Lower leg skin (tissue), 3 donors: ENCODE measurements at regions not wholly inside any gene's neighbourhood (a gene's known extent, or its start where the extent isn't known, plus 50 kb on each side); places are given as distances from the start of the nearest gene placed in this dataset.

ENCODE experiments used
- CTCF ChIP-seq, 3 donors: fragments of 450-650 bp; IDR thresholded peaks; one replicate each; pipeline ENCODE4 v1.5.1; 2016; ENCODE audit warnings: antibody characterized with exemption in 3 of 3, mild to moderate bottlenecking in 3 of 3, moderate library complexity in 2 of 3
- POLR2A ChIP-seq, 2 donors: fragments of 450-650 bp; IDR thresholded peaks; one replicate each; pipeline ENCODE4 v1.6.1; 2016 to 2017; ENCODE audit warnings: antibody characterized with exemption in 2 of 2, mild to moderate bottlenecking in 1 of 2, moderate library complexity in 1 of 2

- TF ChIP-seq CTCF (IDR thresholded peaks at IDR 0.05) (no peak), POLR2A (IDR thresholded peaks at IDR 0.05) (no peak)
Observed at GRCh38 chr4:123501733-123502132, 105.1 kb downstream of the SPRY1 start.
